GM23338 (cell line): ENCODE measurements at regions not wholly inside any gene's neighbourhood (a gene's known extent, or its start where the extent isn't known, plus 50 kb on each side); places are given as distances from the start of the nearest gene placed in this dataset.

ENCODE experiments used
- CREB1 ChIP-seq: fragments of 250-450 bp; sonication (Bioruptor Pico); IDR thresholded peaks from 2 replicates; pipeline ENCODE4 v1.5.0; 2020; ENCODE audit warnings: low read depth, mild to moderate bottlenecking, moderate library complexity
- CTCF ChIP-seq, 2 experiments: fragments of 200-600 bp in 1 of 2; sonication (generic) in 1 of 2; conservative IDR thresholded peaks; 2 replicates each; pipeline versions ENCODE4 v1.5.1 to v1.6.1; 2016 to 2017; ENCODE audit warnings: antibody characterized with exemption in 2 of 2, low read depth in 2 of 2, mild to moderate bottlenecking in 2 of 2, moderate library complexity in 1 of 2
- ETS1 ChIP-seq: IDR thresholded peaks from 2 replicates; pipeline ENCODE4 v1.6.1; 2016; ENCODE audit warnings: antibody characterized with exemption
- EZH2phosphoT487 ChIP-seq: fragments of 200-600 bp; sonication (generic); IDR thresholded peaks from one replicate; pipeline ENCODE4 v1.8.1; 2018; ENCODE audit warnings: antibody characterized with exemption; ENCODE audit not compliant: unreplicated experiment
- JUNB ChIP-seq: IDR thresholded peaks from one replicate; pipeline ENCODE4 v1.6.1; 2016; ENCODE audit warnings: antibody characterized with exemption; ENCODE audit not compliant: unreplicated experiment
- NANOG ChIP-seq: IDR thresholded peaks from 2 replicates; pipeline ENCODE4 v1.6.1; 2016; ENCODE audit warnings: antibody characterized with exemption, borderline replicate concordance
- ZNF462 ChIP-seq: fragments of 250-450 bp; sonication (Bioruptor Pico); IDR thresholded peaks from 2 replicates; pipeline ENCODE4 v1.5.0; 2020; ENCODE audit warnings: mild to moderate bottlenecking, moderate library complexity

GRCh38 chr4:148730082-148730640 lies 287.9 kb upstream of the NR3C2 start (continued):
- TF ChIP-seq ZNF462 (CRISPR knock-in tag) (no peak), ETS1 (no peak), CTCF (conservative IDR thresholded peaks at IDR 0.05; ENCODE audit: low read depth in 2 of 2) (no peak), EZH2phosphoT487 (no peak), CREB1 (no peak), NANOG (no peak), JUNB (no peak)
